HepG2 (cell line): ENCODE measurements at regions not wholly inside any gene's neighbourhood (a gene's known extent, or its start where the extent isn't known, plus 50 kb on each side); places are given as distances from the start of the nearest gene placed in this dataset.

ENCODE experiments used
- ATAC-seq: fragments of 200-7000 bp; cut with Tn5 transposase; 3 replicates; pipeline ENCODE4 v1.9.1; 2020; ENCODE audit warnings: mild to moderate bottlenecking, moderate library complexity
- BruUV-seq: library from RNA; stranded (reverse); fragments of 400-500 nt; replicated peaks from 2 replicates; lab custom pipeline; 2021; lab: Mats Ljungman, UMichigan
- CTCF ChIA-PET: fragments of 300-600 bp; formaldehyde crosslinking; extraction: SDS; loops from one replicate; lab custom pipeline; 2021; ENCODE audit warnings: low total read pairs, inconsistent platforms, low intra/inter-chr PET ratio; lab: Yijun Ruan, JAX
- POLR2A ChIA-PET: fragments of 350-600 bp; sonication (Branson Sonifier 250); formaldehyde crosslinking; loops from one replicate; lab custom pipeline; 2020; ENCODE audit warnings: antibody characterized with exemption, inconsistent platforms; lab: Yijun Ruan, JAX
- DNase-seq: peaks from one replicate; pipeline ENCODE4 v3.0.0-alpha.2; 2015; ENCODE audit warnings: low spot score
- FAIRE-seq: peaks from 3 replicates; lab custom pipeline; 2011; peaks lifted over from hg19 to GRCh38; lab: Jason Lieb, UNC
- H2AFZ ChIP-seq: one replicate; pipeline ENCODE4 v1.6.1; 2011; ENCODE audit warnings: low read length, inconsistent platforms
- H3K27ac ChIP-seq: fragments of 300-600 bp; 3 replicates; pipeline ENCODE4 v1.8.0; 2011; ENCODE audit warnings: mixed run types, mild to moderate bottlenecking, mixed read lengths, low read length, inconsistent platforms; ENCODE audit not compliant: insufficient read depth; ENCODE audit errors: extremely low read length
- H3K27me3 ChIP-seq, 2 experiments: fragments of 200-600 bp in 1 of 2; 2 replicates in 1 of 2; 3 replicates in 1 of 2; pipeline versions ENCODE4 v1.6.0 to v1.8.0; 2011; ENCODE audit warnings: low read length in 2 of 2, mild to moderate bottlenecking in 2 of 2, moderate library complexity in 2 of 2, inconsistent platforms in 1 of 2; ENCODE audit not compliant: insufficient read depth in 2 of 2, control insufficient read depth in 1 of 2
- H3K36me3 ChIP-seq, 2 experiments: fragments of 200-600 bp in 1 of 2; replicated peaks in 1 of 2; 2 replicates in 1 of 2; 3 replicates in 1 of 2; pipeline versions ENCODE4 v1.5.1 to v1.8.0; 2011; ENCODE audit warnings: low read length in 2 of 2, inconsistent platforms in 1 of 2; ENCODE audit not compliant: insufficient read depth in 2 of 2, control insufficient read depth in 1 of 2
- H3K4me1 ChIP-seq: 2 replicates; pipeline ENCODE4 v1.5.1; 2012; ENCODE audit warnings: low read length, inconsistent platforms; ENCODE audit not compliant: insufficient read depth
- H3K4me2 ChIP-seq: 2 replicates; pipeline ENCODE4 v1.6.0; 2011; ENCODE audit warnings: low read depth, low read length, inconsistent platforms
- H3K4me3 ChIP-seq, 3 experiments: fragments of 200-600 bp in 1 of 3; sonication (generic), shearing (Covaris generic) in 1 of 3; replicated peaks in 1 of 3; 2 replicates each; pipeline ENCODE4 v1.5.1; 2011 to 2016; ENCODE audit warnings: low read length in 3 of 3, inconsistent platforms in 2 of 3, low read depth in 2 of 3, mild to moderate bottlenecking in 2 of 3, control low read depth in 1 of 3, mixed read lengths in 1 of 3; ENCODE audit not compliant: insufficient read depth in 1 of 3
- H3K79me2 ChIP-seq: one replicate; pipeline ENCODE4 v1.6.1; 2011; ENCODE audit warnings: low read length, inconsistent platforms; ENCODE audit not compliant: insufficient read depth
- H3K9ac ChIP-seq: 2 replicates; pipeline ENCODE4 v1.6.0; 2011; ENCODE audit warnings: mild to moderate bottlenecking, low read depth, low read length, inconsistent platforms; ENCODE audit not compliant: insufficient read depth
- H3K9me3 ChIP-seq: 2 replicates; pipeline ENCODE4 v1.5.1; 2012; ENCODE audit warnings: mild to moderate bottlenecking, low read length
- H4K20me1 ChIP-seq: 2 replicates; pipeline ENCODE4 v1.6.0; 2011; ENCODE audit warnings: inconsistent platforms, mild to moderate bottlenecking, low read length, moderate library complexity; ENCODE audit not compliant: insufficient read depth
- BCLAF1 ChIP-seq: fragments of 450-650 bp; IDR thresholded peaks from 2 replicates; pipeline ENCODE4 v1.6.1; 2017; ENCODE audit warnings: mild to moderate bottlenecking
- MYPOP ChIP-seq: sonication (generic); formaldehyde crosslinking; IDR thresholded peaks from 2 replicates; pipeline ENCODE4 v1.8.1; 2023; ENCODE audit warnings: mild to moderate bottlenecking, moderate library complexity, missing genetic modification reagents
- SRSF4 ChIP-seq: fragments of 200-400 bp; formaldehyde crosslinking; IDR thresholded peaks from one replicate; pipeline ENCODE4 v1.6.1; 2018; ENCODE audit warnings: mild to moderate bottlenecking, low read depth, low read length, moderate library complexity; ENCODE audit not compliant: poor library complexity, severe bottlenecking
- ZFP1 ChIP-seq: IDR thresholded peaks from 2 replicates; pipeline ENCODE4 v1.6.1; 2016
- ZNF282 ChIP-seq: fragments of 450-650 bp; IDR thresholded peaks from 2 replicates; pipeline ENCODE4 v1.6.1; 2018; ENCODE audit not compliant: partially characterized antibody
- ZNF446 ChIP-seq: sonication (generic); formaldehyde crosslinking; IDR thresholded peaks from 2 replicates; pipeline ENCODE4 v1.5.0; 2020; ENCODE audit warnings: mild to moderate bottlenecking, missing genetic modification reagents
- WGBS: methylation state at CpG from one replicate; pipeline ENCODE4 v1.1.6; 2017; ENCODE audit warnings: low lambda C conversion rate; 5-methylcytosine and 5-hydroxymethylcytosine counted together
- in situ Hi-C: cut with HindIII; loops from 2 replicates; pipeline ENCODE4 v1.10.0; 2017; ENCODE audit warnings: low pct_unique_long_range_greater_than_20kb; ENCODE audit not compliant: extremely low pct_ligation_motif_present
- intact Hi-C: fragments of 100-400 bp; cut with micrococcal nuclease; formaldehyde crosslinking; loops from one replicate; pipeline ENCODE4 v1.10.0; 2022; ENCODE audit not compliant: unreplicated experiment

GRCh38 chr13:79880818-79881217, 399.9 kb downstream of the NDFIP2 start:
- ATAC-seq (no peak), DNase-seq (no peak), FAIRE-seq (no peak)
- Histone ChIP-seq H2AFZ (no peak overlapping the region), H3K4me1 (no peaks in the 10 kb centered on the region), H4K20me1 (no peaks in the 10 kb centered on the region), H3K9me3 (peaks cover 41% of the 10 kb centered on the region; the same call in 1 of the 2 replicates), H3K27me3 (no peaks in the 10 kb centered on the region; a peak in 1 of 5 replicates), H3K36me3 (no peaks in the 10 kb centered on the region), H3K4me3 (no peak overlapping the region), H3K9ac (no peak overlapping the region), H3K79me2 (no peaks in the 10 kb centered on the region), H3K27ac (no peak overlapping the region), H3K4me2 (no peak overlapping the region)
- 3% methylated on average over 2 of the region's 2 CpGs for WGBS
- intact Hi-C loops (no loop called here), in situ Hi-C loops (no loop called here)
- ChIA-PET CTCF (no interaction called here), POLR2A (no interaction called here)
- BruUV-seq = no TSS peak
- no peak for TF ChIP-seq SRSF4
- TF ChIP-seq MYPOP (CRISPR knock-in tag) = no peak
- no peak for TF ChIP-seq ZNF446 (CRISPR knock-in tag)
- no peak for TF ChIP-seq ZNF282
- TF ChIP-seq BCLAF1 = no peak
- no peak for TF ChIP-seq ZFP1 (CRISPR knock-in tag)
